Middle frontal gyrus (tissue), 1 donor: ENCODE measurements at regions not wholly inside any gene's neighbourhood (a gene's known extent, or its start where the extent isn't known, plus 50 kb on each side); places are given as distances from the start of the nearest gene placed in this dataset.
"Not testable (repeated sequence)": the region's sequence is repeated elsewhere in the genome, so short reads cannot be mapped to it uniquely, and the experiment has no call there.

ENCODE experiments used
- DNase-seq: peaks from one replicate; pipeline ENCODE4 v3.0.0-alpha.2; 2015; ENCODE audit warnings: low spot score; ENCODE audit errors: extremely low spot score

DNA sequence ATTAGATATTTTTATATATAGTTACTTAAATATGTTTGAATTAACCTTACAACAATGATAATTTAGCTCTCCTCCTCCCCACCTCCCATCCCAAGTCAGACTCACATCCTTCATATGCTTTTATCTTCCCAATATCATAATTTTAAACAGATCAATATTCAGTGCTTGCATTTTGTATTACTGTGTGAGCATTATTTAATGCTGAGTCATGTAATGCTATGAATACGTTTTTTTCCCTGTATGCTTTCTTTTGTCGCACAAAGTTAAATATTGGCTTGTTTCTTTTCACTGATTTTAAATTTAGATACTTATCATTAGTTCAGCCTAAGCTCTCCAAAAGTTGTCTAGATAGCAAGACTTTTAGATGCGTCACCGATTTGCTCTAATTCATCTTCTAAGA is 471.6 kb upstream of the SGO1 start:
- no peak for DNase-seq

GRCh38 chr3:20652231-20652986 is 466.4 kb upstream of the SGO1 start:
- DNase-seq: no peak

GRCh38 chr3:20648921-20649381 is 462.9 kb upstream of the SGO1 start:
- no peak for DNase-seq

DNA sequence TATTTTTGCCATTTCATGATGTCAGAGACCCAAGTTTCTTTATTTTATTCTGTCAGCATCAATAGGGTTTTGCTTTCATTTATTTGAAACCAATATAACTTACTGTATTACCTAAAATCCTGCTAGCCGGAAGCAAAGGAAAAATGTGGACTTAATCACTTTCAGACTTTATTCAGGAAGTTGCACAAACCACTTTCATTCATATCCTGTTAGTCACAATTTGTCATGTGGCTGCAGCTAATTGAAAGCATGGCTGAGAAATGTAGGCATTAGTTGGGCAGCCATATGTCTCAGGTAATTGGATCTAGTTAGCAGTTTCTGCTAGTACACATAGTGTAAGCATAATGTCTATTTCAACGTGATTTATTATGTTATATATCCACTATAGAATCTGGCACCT is 462.3 kb upstream of the SGO1 start:
- no peak for DNase-seq

DNA sequence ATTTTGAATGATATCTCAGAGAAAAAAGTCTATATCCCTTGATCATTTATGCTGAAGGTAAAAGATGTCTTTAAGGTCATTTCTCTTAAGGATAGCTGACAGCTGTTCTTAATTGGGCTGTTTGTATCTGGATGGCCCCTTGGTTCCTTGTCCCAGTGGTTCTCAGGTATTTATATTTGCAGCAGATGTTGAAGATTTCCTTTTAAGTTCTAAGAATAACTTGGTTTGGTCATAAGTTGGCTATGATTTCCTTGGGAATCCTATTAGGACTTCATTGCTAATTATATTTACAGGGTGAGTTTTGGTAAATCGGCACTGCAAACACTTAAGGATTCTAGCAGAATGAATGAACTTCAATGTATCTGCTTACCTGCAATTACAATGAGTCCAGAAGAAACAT is 460.4 kb upstream of the SGO1 start:
- no peak for DNase-seq

- no peak for DNase-seq
These were observed 459.3 kb upstream of the SGO1 start for GRCh38 chr3:20645340-20645739.

DNA sequence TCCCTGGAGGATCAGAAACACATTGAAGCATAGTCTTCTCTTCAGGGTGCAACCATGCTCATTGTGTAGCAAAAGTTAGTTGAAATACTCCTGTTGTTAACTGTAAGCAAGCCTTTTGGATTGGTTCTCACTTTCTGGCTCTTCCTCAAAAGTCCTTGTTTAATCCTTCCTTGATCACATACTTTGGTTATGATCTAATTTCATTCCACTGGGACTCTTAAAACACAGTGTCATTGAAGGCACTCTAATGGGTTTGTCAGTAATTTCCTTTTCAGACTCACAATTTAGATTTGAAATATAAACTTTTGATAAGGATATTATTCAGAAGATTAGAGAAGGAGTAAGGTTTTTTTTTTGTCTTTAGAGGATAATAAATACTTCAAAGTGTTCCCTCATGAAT is 451.7 kb upstream of the SGO1 start:
- DNase-seq: no peak

DNA sequence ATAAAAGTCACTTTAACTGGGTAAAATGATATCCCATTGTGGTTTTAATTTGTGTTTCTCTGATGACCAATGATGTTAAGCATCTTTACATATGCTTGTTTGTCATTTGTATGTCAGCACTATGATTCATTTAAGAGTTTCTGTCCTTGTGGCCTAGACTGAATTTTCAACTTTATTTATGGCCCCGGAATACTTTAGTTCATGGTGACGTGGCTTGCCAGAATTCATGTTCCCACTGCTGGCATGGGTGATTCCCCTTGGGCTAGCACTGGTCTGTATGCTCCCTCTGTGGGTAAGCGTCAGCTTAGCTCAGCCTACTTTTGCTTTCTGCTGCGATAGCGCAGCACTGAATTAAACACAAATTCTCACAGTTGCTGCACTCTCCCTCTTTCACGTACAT is 436.3 kb upstream of the SGO1 start:
- no peak for DNase-seq

DNA sequence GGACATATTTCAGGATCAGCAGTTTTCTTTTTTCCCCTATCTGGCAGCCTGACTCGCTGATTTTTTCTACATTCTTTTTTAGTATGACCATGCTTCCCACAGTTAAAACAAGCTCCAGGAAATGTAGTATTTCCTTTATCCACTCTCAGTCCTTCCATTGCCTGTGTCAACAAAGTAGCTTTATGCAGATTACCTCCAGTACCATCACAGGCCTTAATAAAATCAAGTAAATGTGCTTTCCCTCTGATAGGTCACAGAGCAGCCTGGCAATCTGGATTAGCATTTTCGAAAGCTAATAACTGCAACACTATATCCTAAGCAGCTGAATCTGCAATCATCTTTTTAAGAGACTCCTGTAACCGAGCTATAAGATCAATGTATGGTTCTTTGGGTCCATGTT is 432.6 kb upstream of the SGO1 start:
- not testable (repeated sequence) for DNase-seq

DNA sequence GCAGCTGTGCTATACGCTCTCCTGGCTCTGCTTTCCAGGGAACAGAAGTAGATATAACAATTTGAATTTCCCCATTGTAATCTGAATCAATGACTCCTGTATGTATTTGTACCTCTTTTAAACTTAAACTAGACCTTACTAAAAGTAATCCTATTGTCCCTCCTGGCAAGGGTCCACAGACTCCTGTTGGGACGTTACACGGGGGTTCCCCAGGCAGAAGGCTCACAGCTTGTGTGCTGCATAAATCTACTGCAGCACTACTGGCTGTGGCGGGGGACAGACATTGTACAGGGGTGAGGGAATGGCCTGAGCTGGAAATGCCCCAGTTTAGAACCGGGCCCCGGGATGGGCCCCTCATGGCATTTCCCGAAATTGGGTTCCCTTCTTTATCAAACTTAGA is 432.2 kb upstream of the SGO1 start:
- DNase-seq: not testable (repeated sequence)

GRCh38 chr3:20615982-20616381 is 430.0 kb upstream of the SGO1 start:
- DNase-seq: not testable (repeated sequence)

GRCh38 chr3:20608054-20608738 is 422.2 kb upstream of the SGO1 start:
- DNase-seq: no peak

GRCh38 chr3:20604659-20605058 is 418.7 kb upstream of the SGO1 start:
- DNase-seq: no peak

DNA sequence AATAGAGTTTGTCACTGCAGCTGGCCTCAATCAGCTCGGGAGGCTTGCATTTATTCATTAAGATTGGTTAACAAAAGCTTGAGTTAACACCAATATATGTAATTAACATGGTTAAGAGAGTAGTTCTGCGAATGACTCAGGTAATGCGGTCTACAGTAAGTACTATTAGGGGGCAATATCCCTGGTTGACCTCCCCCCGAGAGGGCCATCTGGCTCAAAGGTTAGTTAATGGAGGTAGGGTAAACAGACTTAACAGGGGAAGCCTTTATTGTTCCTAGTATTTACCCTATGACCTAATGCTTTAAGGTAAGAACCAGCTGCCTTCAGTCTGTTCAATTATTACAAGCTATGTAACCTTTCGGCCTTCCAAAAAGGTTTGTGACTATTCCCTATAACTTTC is 403.3 kb upstream of the SGO1 start:
- no peak for DNase-seq

DNA sequence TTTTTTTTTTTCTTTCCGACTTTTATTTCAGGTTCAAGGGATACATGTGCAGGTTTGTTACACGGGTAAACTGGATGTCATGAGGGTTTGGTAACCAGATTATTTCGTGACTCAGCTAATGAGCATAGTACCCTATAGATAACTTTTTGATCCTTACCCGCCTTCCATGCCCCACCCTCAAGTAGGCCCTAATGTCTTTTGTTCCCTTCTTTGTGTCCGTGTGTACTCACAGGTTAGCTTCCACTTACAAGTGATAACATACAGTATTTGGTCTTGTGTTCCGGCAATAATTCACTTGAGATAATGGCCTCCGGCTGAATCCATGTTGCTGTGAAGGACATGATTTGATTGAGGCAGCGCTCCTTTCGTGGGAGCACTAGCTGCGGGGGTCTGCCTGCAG is 402.8 kb upstream of the SGO1 start:
- DNase-seq: no peak

DNA sequence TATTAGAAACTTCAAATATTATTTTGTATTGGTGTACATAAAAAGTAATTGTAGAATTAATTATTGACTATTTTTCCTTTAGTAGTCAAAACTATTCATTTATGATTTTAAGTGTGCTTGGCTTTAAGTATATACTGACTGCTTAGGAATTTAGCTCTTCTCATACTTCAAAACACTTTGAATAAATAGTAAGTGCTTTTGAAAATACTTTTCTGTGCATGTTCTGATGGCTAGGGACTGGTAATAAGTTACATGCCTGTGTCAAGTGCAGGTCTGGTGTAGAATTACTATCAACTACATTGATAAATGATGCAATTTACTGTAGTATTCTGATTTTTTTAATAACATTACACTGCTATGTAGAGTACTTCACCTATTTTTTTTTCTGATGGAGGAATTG is 397.6 kb upstream of the SGO1 start:
- DNase-seq: no peak

- DNase-seq: no peak
These were observed 390.2 kb upstream of the SGO1 start for GRCh38 chr3:20576228-20576627.

DNA sequence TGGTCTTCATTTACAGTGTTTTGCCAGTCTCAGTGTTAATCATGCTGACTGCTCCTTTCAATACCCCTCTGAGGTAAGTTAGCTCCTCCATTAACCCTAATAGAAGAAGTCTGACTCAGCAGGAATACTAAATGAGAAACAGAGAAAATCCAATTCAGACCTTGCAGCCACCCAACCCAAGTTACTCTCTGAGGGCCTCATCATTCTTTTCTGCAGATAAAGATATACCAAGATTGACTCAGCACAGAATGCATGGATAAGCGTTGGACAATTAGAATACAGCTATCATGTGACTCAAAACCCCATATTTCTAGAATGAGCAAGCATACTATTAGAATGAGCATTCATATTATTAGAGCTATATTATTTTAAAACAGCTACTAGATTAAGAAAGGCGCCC is 389.1 kb upstream of the SGO1 start:
- no peak for DNase-seq

- DNase-seq: no peak
These were observed 388.7 kb upstream of the SGO1 start for GRCh38 chr3:20574746-20575145.

GRCh38 chr3:20573175-20573574 is 387.2 kb upstream of the SGO1 start:
- DNase-seq: no peak

- no peak for DNase-seq
These were observed 386.5 kb upstream of the SGO1 start for GRCh38 chr3:20572473-20572872.

DNA sequence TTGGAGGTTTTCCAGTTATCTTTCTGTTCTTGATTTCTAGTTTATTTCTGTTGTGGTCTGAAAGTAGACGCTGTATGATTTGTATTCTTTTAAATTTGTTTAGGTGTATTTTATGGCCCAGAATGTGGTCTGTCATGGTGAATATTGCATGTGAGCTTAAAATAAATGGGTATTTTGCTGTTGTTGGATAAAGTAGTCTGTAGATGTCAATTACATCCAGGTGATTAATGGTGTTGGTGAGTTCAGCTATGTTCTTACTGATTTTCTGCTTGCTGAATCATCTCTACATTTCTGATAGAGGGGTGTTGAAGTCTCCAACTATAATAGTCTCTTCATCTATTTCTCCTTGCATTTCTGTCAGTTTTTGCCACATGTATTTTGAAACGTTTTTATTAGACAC is 383.3 kb upstream of the SGO1 start:
- no peak for DNase-seq

- DNase-seq: no peak
These were observed 379.0 kb upstream of the SGO1 start for GRCh38 chr3:20564966-20565365.
